ACHN (cell line): ENCODE measurements at regions not wholly inside any gene's neighbourhood (a gene's known extent, or its start where the extent isn't known, plus 50 kb on each side); places are given as distances from the start of the nearest gene placed in this dataset.

Experiments
- DNase-seq: peaks from one replicate; pipeline ENCODE4 v3.0.0-alpha.2; 2015
- in situ Hi-C: cut with HindIII; loops from 2 replicates; pipeline ENCODE4 v1.10.0; 2017; ENCODE audit warnings: low sequenced_read_pairs, low pct_ligation_motif_present, low pct_unique_long_range_greater_than_20kb

GRCh38 chrX:63993936-63994335 lies 208.9 kb upstream of the ARHGEF9 start:
- no peak for DNase-seq
- in situ Hi-C loops = no loop called here

- in situ Hi-C loops = no loop called here
- DNase-seq = no peak
Measured at GRCh38 chrX:63985906-63986305, 200.9 kb upstream of the ARHGEF9 start.

- no peak for DNase-seq
- in situ Hi-C loops = no loop called here
Measured at GRCh38 chrX:63979480-63979879, 194.5 kb upstream of the ARHGEF9 start.

- DNase-seq = no peak
Measured at GRCh38 chrX:63967551-63967950, 182.5 kb upstream of the ARHGEF9 start.

GRCh38 chrX:63963095-63963784 lies 178.2 kb upstream of the ARHGEF9 start:
- DNase-seq = no peak

More at GRCh38 chrX:63967551-63967950, 182.5 kb upstream of the ARHGEF9 start:
- in situ Hi-C loops = no loop called here

GRCh38 chrX:63961964-63962363 lies 176.9 kb upstream of the ARHGEF9 start:
- DNase-seq = no peak
- in situ Hi-C loops = no loop called here

More at GRCh38 chrX:63963095-63963784, 178.2 kb upstream of the ARHGEF9 start:
- in situ Hi-C loops = no loop called here

GRCh38 chrX:63959975-63960374 lies 175.0 kb upstream of the ARHGEF9 start:
- in situ Hi-C loops = no loop called here

GRCh38 chrX:63958134-63958865 lies 173.3 kb upstream of the ARHGEF9 start:
- no peak for DNase-seq
- in situ Hi-C loops = no loop called here

More at GRCh38 chrX:63959975-63960374, 175.0 kb upstream of the ARHGEF9 start:
- no peak for DNase-seq

GRCh38 chrX:63935835-63936234 lies 150.8 kb upstream of the ARHGEF9 start:
- in situ Hi-C loops = no loop called here
- no peak for DNase-seq

- in situ Hi-C loops = no loop called here
- DNase-seq = no peak
Measured at GRCh38 chrX:63934791-63935190, 149.8 kb upstream of the ARHGEF9 start.

GRCh38 chrX:63934160-63934559 lies 149.1 kb upstream of the ARHGEF9 start:
- in situ Hi-C loops = no loop called here
- no peak for DNase-seq

- in situ Hi-C loops = no loop called here
- DNase-seq = no peak
Measured at GRCh38 chrX:63932907-63933306, 147.9 kb upstream of the ARHGEF9 start.

GRCh38 chrX:63932006-63932405 lies 147.0 kb upstream of the ARHGEF9 start:
- in situ Hi-C loops = no loop called here

GRCh38 chrX:63930140-63930539 lies 145.1 kb upstream of the ARHGEF9 start:
- in situ Hi-C loops = no loop called here
- DNase-seq = peak; percentile 13

More at GRCh38 chrX:63932006-63932405, 147.0 kb upstream of the ARHGEF9 start:
- DNase-seq = no peak

GRCh38 chrX:63929608-63930007 lies 144.6 kb upstream of the ARHGEF9 start:
- in situ Hi-C loops = no loop called here
- no peak for DNase-seq

- in situ Hi-C loops = no loop called here
- DNase-seq = no peak
Measured at GRCh38 chrX:63927848-63928247, 142.8 kb upstream of the ARHGEF9 start.

GRCh38 chrX:63922221-63922620 lies 137.2 kb upstream of the ARHGEF9 start:
- in situ Hi-C loops = no loop called here
- DNase-seq = peak; percentile 36

GRCh38 chrX:63920875-63921274 lies 135.9 kb upstream of the ARHGEF9 start:
- in situ Hi-C loops = no loop called here
- no peak for DNase-seq

- in situ Hi-C loops = no loop called here
- no peak for DNase-seq
Measured at GRCh38 chrX:63919081-63919480, 134.1 kb upstream of the ARHGEF9 start.

GRCh38 chrX:63918611-63919010 lies 133.6 kb upstream of the ARHGEF9 start:
- in situ Hi-C loops = no loop called here
- DNase-seq = peak; percentile 16
